Astrocyte of the spinal cord (primary cell): ENCODE measurements at regions not wholly inside any gene's neighbourhood (a gene's known extent, or its start where the extent isn't known, plus 50 kb on each side); places are given as distances from the start of the nearest gene placed in this dataset.

Source experiments
- DNase-seq: peaks from one replicate; pipeline ENCODE4 v3.0.0; 2011; ENCODE audit warnings: low read depth, low spot score
- H3K4me3 ChIP-seq: 2 replicates; pipeline ENCODE4 v1.5.1; 2011; ENCODE audit warnings: low read depth, mild to moderate bottlenecking, low read length, moderate library complexity
- CTCF ChIP-seq: IDR thresholded peaks from 2 replicates; pipeline ENCODE4 v1.5.1; 2012; ENCODE audit warnings: low read depth, mild to moderate bottlenecking, low read length, inconsistent platforms
- in situ Hi-C: cut with HindIII; loops from 2 replicates; pipeline ENCODE4 v1.10.0; 2017; ENCODE audit warnings: low sequenced_read_pairs

- in situ Hi-C loops = no loop called here
- H3K4me3 ChIP-seq = no peak overlapping the region
- no peak for TF ChIP-seq CTCF
- no peak for DNase-seq
These were observed 1098.6 kb upstream of the NCAM2 start for GRCh38 chr21:19899645-19900044.

GRCh38 chr21:19900149-19900548 lies 1098.1 kb upstream of the NCAM2 start:
- in situ Hi-C loops = no loop called here
- TF ChIP-seq CTCF = no peak
- DNase-seq = no peak
- H3K4me3 ChIP-seq = no peak overlapping the region

GRCh38 chr21:19908390-19908789 lies 1089.8 kb upstream of the NCAM2 start:
- DNase-seq = no peak
- no peak for TF ChIP-seq CTCF
- in situ Hi-C loops = no loop called here
- H3K4me3 ChIP-seq = no peak overlapping the region

- no peak for TF ChIP-seq CTCF
- in situ Hi-C loops = no loop called here
- no peak overlapping the region for H3K4me3 ChIP-seq
- DNase-seq = no peak
These were observed 1084.2 kb upstream of the NCAM2 start for GRCh38 chr21:19914028-19914427.

GRCh38 chr21:19921211-19921610 lies 1077.0 kb upstream of the NCAM2 start:
- in situ Hi-C loops = no loop called here
- TF ChIP-seq CTCF = no peak
- DNase-seq = no peak
- no peak overlapping the region for H3K4me3 ChIP-seq

GRCh38 chr21:19922122-19922521 lies 1076.1 kb upstream of the NCAM2 start:
- no peak for DNase-seq
- TF ChIP-seq CTCF = no peak
- in situ Hi-C loops = no loop called here

GRCh38 chr21:19935467-19935866 lies 1062.7 kb upstream of the NCAM2 start:
- no peak for TF ChIP-seq CTCF
- no peak overlapping the region for H3K4me3 ChIP-seq
- in situ Hi-C loops = no loop called here
- no peak for DNase-seq

More at GRCh38 chr21:19922122-19922521, 1076.1 kb upstream of the NCAM2 start:
- no peak overlapping the region for H3K4me3 ChIP-seq
